WTC11 (cell line): ENCODE measurements at regions not wholly inside any gene's neighbourhood (a gene's known extent, or its start where the extent isn't known, plus 50 kb on each side); places are given as distances from the start of the nearest gene placed in this dataset.

Experiments used
- ATAC-seq: fragments of 200-7000 bp; cut with Tn5 transposase; 2 replicates; pipeline ENCODE4 v1.10.0; 2021; ENCODE audit warnings: mild to moderate bottlenecking, moderate library complexity
- CTCF ChIA-PET: fragments of 300-600 bp; sonication (Branson Sonifier 250); formaldehyde crosslinking; loops from one replicate; lab custom pipeline; 2021; ENCODE audit warnings: antibody characterized with exemption; lab: Charles Lee
- POLR2A ChIA-PET: fragments of 350-600 bp; sonication (Branson Sonifier 250); formaldehyde crosslinking; loops from one replicate; lab custom pipeline; 2021; ENCODE audit warnings: antibody characterized with exemption; lab: Charles Lee
- DNase-seq: peaks from one replicate; pipeline ENCODE4 v3.0.0; 2021; ENCODE audit warnings: low spot score
- H3K27ac Mint-ChIP-seq: 2 replicates; pipeline ENCODE4 v1.8.0; 2021; ENCODE audit warnings: mixed read lengths
- H3K27me3 Mint-ChIP-seq: 2 replicates; pipeline ENCODE4 v1.8.0; 2021; ENCODE audit warnings: low read depth, mild to moderate bottlenecking, moderate library complexity, mixed read lengths
- H3K36me3 Mint-ChIP-seq: 2 replicates; pipeline ENCODE4 v1.8.0; 2021; ENCODE audit warnings: mixed read lengths
- H3K4me1 Mint-ChIP-seq: 2 replicates; pipeline ENCODE4 v1.8.0; 2022; ENCODE audit warnings: mixed read lengths
- H3K4me3 Mint-ChIP-seq: 2 replicates; pipeline ENCODE4 v1.8.0; 2021; ENCODE audit warnings: mild to moderate bottlenecking, moderate library complexity, mixed read lengths
- H3K9me3 Mint-ChIP-seq: 2 replicates; pipeline ENCODE4 v1.8.0; 2021; ENCODE audit warnings: mixed read lengths
- ARID4B ChIP-seq: sonication (generic); formaldehyde crosslinking; IDR thresholded peaks from 2 replicates; pipeline ENCODE4 v1.8.0; 2023; ENCODE audit warnings: missing genetic modification reagents, mild to moderate bottlenecking, borderline replicate concordance
- ATF6 ChIP-seq: sonication (generic); formaldehyde crosslinking; IDR thresholded peaks from 2 replicates; pipeline ENCODE4 v1.8.1; 2023; ENCODE audit warnings: mild to moderate bottlenecking, missing genetic modification reagents
- CDX4 ChIP-seq: fragments of 250-450 bp; sonication (Bioruptor Pico); IDR thresholded peaks from 2 replicates; pipeline ENCODE4 v1.9.0; 2021; ENCODE audit warnings: moderate library complexity, mild to moderate bottlenecking, inconsistent platforms, borderline replicate concordance
- FOXJ3 ChIP-seq: sonication (generic); formaldehyde crosslinking; IDR thresholded peaks from 2 replicates; pipeline ENCODE4 v1.9.0; 2021; ENCODE audit warnings: missing genetic modification reagents, mild to moderate bottlenecking, borderline replicate concordance
- GABPB1 ChIP-seq: sonication (generic); formaldehyde crosslinking; IDR thresholded peaks from 2 replicates; pipeline ENCODE4 v1.8.1; 2023; ENCODE audit warnings: mild to moderate bottlenecking, missing genetic modification reagents
- GRHL2 ChIP-seq: fragments of 250-450 bp; sonication (Bioruptor Pico); IDR thresholded peaks from 2 replicates; pipeline ENCODE4 v1.8.0; 2022; ENCODE audit warnings: mild to moderate bottlenecking, moderate library complexity; ENCODE audit not compliant: insufficient replicate concordance, severe bottlenecking
- JAZF1 ChIP-seq: fragments of 250-450 bp; sonication (Bioruptor Pico); IDR thresholded peaks from 2 replicates; pipeline ENCODE4 v1.9.0; 2021; ENCODE audit warnings: moderate library complexity, mild to moderate bottlenecking, inconsistent platforms
- MAX ChIP-seq: sonication (generic); formaldehyde crosslinking; IDR thresholded peaks from 2 replicates; pipeline ENCODE4 v1.8.0; 2022; ENCODE audit warnings: mild to moderate bottlenecking, missing genetic modification reagents
- MYBL2 ChIP-seq: sonication (generic); formaldehyde crosslinking; IDR thresholded peaks from 2 replicates; pipeline ENCODE4 v1.8.1; 2023; ENCODE audit warnings: mild to moderate bottlenecking, moderate library complexity, missing genetic modification reagents
- NR1H2 ChIP-seq: sonication (generic); formaldehyde crosslinking; IDR thresholded peaks from 2 replicates; pipeline ENCODE4 v1.9.0; 2021; ENCODE audit warnings: mild to moderate bottlenecking, moderate library complexity, missing genetic modification reagents
- PRDM15 ChIP-seq: sonication (generic); formaldehyde crosslinking; IDR thresholded peaks from 2 replicates; pipeline ENCODE4 v1.8.0; 2022; ENCODE audit warnings: missing genetic modification reagents
- SMAD4 ChIP-seq: sonication (generic); formaldehyde crosslinking; IDR thresholded peaks from 2 replicates; pipeline ENCODE4 v1.8.0; 2022; ENCODE audit warnings: mild to moderate bottlenecking, missing genetic modification reagents
- STAT6 ChIP-seq: sonication (generic); formaldehyde crosslinking; conservative IDR thresholded peaks from 2 replicates; pipeline ENCODE4 v1.8.1; 2023; ENCODE audit warnings: mild to moderate bottlenecking, low read depth, missing genetic modification reagents, moderate library complexity
- TEAD4 ChIP-seq: sonication (generic); formaldehyde crosslinking; IDR thresholded peaks from 2 replicates; pipeline ENCODE4 v1.8.0; 2022; ENCODE audit warnings: mild to moderate bottlenecking, missing genetic modification reagents
- TP53 ChIP-seq: sonication (generic); formaldehyde crosslinking; IDR thresholded peaks from 2 replicates; pipeline ENCODE4 v1.8.1; 2023; ENCODE audit warnings: mild to moderate bottlenecking, missing genetic modification reagents
- USF2 ChIP-seq: sonication (generic); formaldehyde crosslinking; IDR thresholded peaks from 2 replicates; pipeline ENCODE4 v1.8.1; 2023; ENCODE audit warnings: mild to moderate bottlenecking, missing genetic modification reagents, moderate library complexity
- ZBTB21 ChIP-seq: sonication (generic); formaldehyde crosslinking; IDR thresholded peaks from 2 replicates; pipeline ENCODE4 v1.8.1; 2023; ENCODE audit warnings: mild to moderate bottlenecking, missing genetic modification reagents, borderline replicate concordance
- ZNF416 ChIP-seq: fragments of 250-450 bp; sonication (Bioruptor Pico); IDR thresholded peaks from 2 replicates; pipeline ENCODE4 v1.9.0; 2021; ENCODE audit warnings: mild to moderate bottlenecking, inconsistent platforms
- ZNF423 ChIP-seq: fragments of 250-450 bp; sonication (Bioruptor Pico); IDR thresholded peaks from 2 replicates; pipeline ENCODE4 v2.1.2; 2022; ENCODE audit warnings: mild to moderate bottlenecking, moderate library complexity

- ChIA-PET POLR2A (no interaction called here), CTCF (no interaction called here)
- no peak overlapping the region for H3K27ac Mint-ChIP-seq
- H3K4me1 Mint-ChIP-seq: no peaks in the 10 kb centered on the region
- H3K36me3 Mint-ChIP-seq: no peaks in the 10 kb centered on the region
- no peaks in the 10 kb centered on the region for H3K27me3 Mint-ChIP-seq
- H3K4me3 Mint-ChIP-seq: no peak overlapping the region
- DNase-seq (no peak), ATAC-seq (no peak)
- H3K9me3 Mint-ChIP-seq: no peaks in the 10 kb centered on the region
- TF ChIP-seq GRHL2 (CRISPR knock-in tag): no peak
- no peak for TF ChIP-seq JAZF1 (CRISPR knock-in tag)
- no peak for TF ChIP-seq CDX4 (CRISPR knock-in tag)
- TF ChIP-seq MAX (CRISPR knock-in tag): no peak
- TF ChIP-seq NR1H2 (CRISPR knock-in tag): no peak
- no peak for TF ChIP-seq TEAD4 (CRISPR knock-in tag)
- no peak for TF ChIP-seq ZNF423 (CRISPR knock-in tag)
- no peak for TF ChIP-seq MYBL2 (CRISPR knock-in tag)
- no peak for TF ChIP-seq PRDM15
These were observed 410.1 kb upstream of the DPH6 start for GRCh38 chr15:35956056-35956455.

GRCh38 chr15:35958021-35958420, 412.1 kb upstream of the DPH6 start:
- H3K36me3 Mint-ChIP-seq: no peaks in the 10 kb centered on the region
- H3K4me1 Mint-ChIP-seq: no peaks in the 10 kb centered on the region
- no peak overlapping the region for H3K4me3 Mint-ChIP-seq
- ATAC-seq: no peak
- POLR2A ChIA-PET: no interaction called here
- no peak for DNase-seq
- no peak overlapping the region for H3K27ac Mint-ChIP-seq
- no peaks in the 10 kb centered on the region for H3K9me3 Mint-ChIP-seq
- CTCF ChIA-PET: no interaction called here
- H3K27me3 Mint-ChIP-seq: no peaks in the 10 kb centered on the region
- TF ChIP-seq TP53 (CRISPR knock-in tag): no peak
- TF ChIP-seq SMAD4: no peak
- TF ChIP-seq FOXJ3 (CRISPR knock-in tag): no peak
- no peak for TF ChIP-seq ZBTB21 (CRISPR knock-in tag)
- TF ChIP-seq JAZF1 (CRISPR knock-in tag): no peak
- TF ChIP-seq ATF6 (CRISPR knock-in tag): no peak
- TF ChIP-seq ZNF416 (CRISPR knock-in tag): no peak
- no peak for TF ChIP-seq GABPB1
- TF ChIP-seq STAT6 (CRISPR knock-in tag): no peak
- TF ChIP-seq ARID4B (CRISPR knock-in tag): no peak
- TF ChIP-seq USF2 (CRISPR knock-in tag): no peak
